ENCODE measurements at regions not wholly inside any gene's neighbourhood (a gene's known extent, or its start where the extent isn't known, plus 50 kb on each side); places are given as distances from the start of the nearest gene placed in this dataset.

DNA sequence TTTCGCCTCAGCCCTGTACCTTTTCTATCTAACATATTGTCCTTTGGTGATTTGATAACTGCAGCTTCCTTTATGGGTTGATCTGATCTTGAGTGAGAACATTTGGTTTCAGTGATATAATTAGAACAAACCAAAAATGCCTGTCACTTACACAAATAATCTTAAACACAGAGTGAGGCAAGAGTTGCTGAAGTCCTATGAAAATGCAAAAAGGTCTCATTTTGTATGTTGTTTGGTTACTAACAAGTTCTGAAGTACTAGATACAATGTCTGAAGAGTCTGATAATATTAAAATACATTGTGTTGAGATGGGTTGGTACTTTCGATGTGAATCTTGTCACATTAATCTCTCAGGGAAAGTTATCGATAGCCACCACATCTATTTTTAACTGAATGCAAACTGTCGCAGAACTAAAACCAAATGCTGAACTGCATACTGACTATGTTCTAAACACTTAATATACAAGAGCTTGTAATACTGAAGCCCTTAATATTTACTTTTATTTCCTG lies 70.4 kb upstream of the TMED7 start:
- TF ChIP-seq CTCF (IDR thresholded peaks at IDR 0.05) (no peak), ZFX (IDR thresholded peaks at IDR 0.05; ENCODE audit: borderline replicate concordance) (no peak)
